Natural killer cell (primary cell): ENCODE measurements at regions not wholly inside any gene's neighbourhood (a gene's known extent, or its start where the extent isn't known, plus 50 kb on each side); places are given as distances from the start of the nearest gene placed in this dataset.

ENCODE experiments used
- ATAC-seq, 3 donors: fragments of 150-1000 bp in 2 of 3; fragments of 200-7000 bp in 1 of 3; cut with Tn5 transposase; 1 replicate in 1 of 3; 2 replicates in 2 of 3; pipeline ENCODE4 v1.10.0; 2021; ENCODE audit warnings: mild to moderate bottlenecking in 2 of 3, moderate library complexity in 2 of 3
- DNase-seq, 2 donors: peaks; one replicate each; pipeline versions ENCODE4 v3.0.0 to v3.0.0-alpha.2; 2013 to 2021; ENCODE audit warnings: mixed read lengths in 1 of 2
- H3K27ac ChIP-seq: one replicate; pipeline ENCODE4 v1.5.1; 2013; ENCODE audit warnings: mild to moderate bottlenecking, low read length
- H3K27me3 ChIP-seq: one replicate; pipeline ENCODE4 v1.6.1; 2013; ENCODE audit warnings: low read length; ENCODE audit not compliant: control insufficient read depth, insufficient read depth
- H3K36me3 ChIP-seq: one replicate; pipeline ENCODE4 v1.6.1; 2013; ENCODE audit warnings: low read length; ENCODE audit not compliant: control insufficient read depth, insufficient read depth
- H3K4me1 ChIP-seq: one replicate; pipeline ENCODE4 v1.6.1; 2013; ENCODE audit warnings: low read length; ENCODE audit not compliant: control insufficient read depth, insufficient read depth
- H3K4me3 ChIP-seq: one replicate; pipeline ENCODE4 v1.5.1; 2013; ENCODE audit warnings: low read length
- H3K9me3 ChIP-seq: one replicate; pipeline ENCODE4 v1.6.1; 2013; ENCODE audit warnings: low read length; ENCODE audit not compliant: control insufficient read depth, insufficient read depth
- H3K27ac Mint-ChIP-seq, 2 donors: one replicate each; pipeline ENCODE4 v1.8.0; 2022; ENCODE audit warnings: mild to moderate bottlenecking in 2 of 2, mixed read lengths in 2 of 2, moderate library complexity in 1 of 2
- H3K27me3 Mint-ChIP-seq, 2 donors: one replicate each; pipeline ENCODE4 v1.8.0; 2022; ENCODE audit warnings: low read depth in 2 of 2, mixed read lengths in 2 of 2
- H3K36me3 Mint-ChIP-seq: one replicate; pipeline ENCODE4 v1.8.0; 2022; ENCODE audit warnings: mixed read lengths
- H3K4me1 Mint-ChIP-seq, 2 donors: one replicate each; pipeline ENCODE4 v1.8.0; 2022; ENCODE audit warnings: mixed read lengths in 2 of 2
- H3K4me3 Mint-ChIP-seq: one replicate; pipeline ENCODE4 v1.8.0; 2022; ENCODE audit warnings: mild to moderate bottlenecking, moderate library complexity, mixed read lengths
- H3K9me3 Mint-ChIP-seq, 2 donors: one replicate each; pipeline ENCODE4 v1.8.0; 2022; ENCODE audit warnings: mixed read lengths in 2 of 2
- CTCF ChIP-seq: fragments of 200-600 bp; IDR thresholded peaks from one replicate; pipeline ENCODE4 v1.8.0; 2022; ENCODE audit warnings: antibody characterized with exemption
- WGBS: methylation state at CpG from one replicate; pipeline ENCODE4 v1.1.7; 2013; ENCODE audit warnings: missing lambda C conversion rate; ENCODE audit not compliant: insufficient coverage; 5-methylcytosine and 5-hydroxymethylcytosine counted together
- intact Hi-C: fragments of 100-400 bp; cut with micrococcal nuclease; formaldehyde crosslinking; loops from one replicate; pipeline ENCODE4 v1.14.2; 2022

GRCh38 chr3:17811646-17812045, 69.2 kb upstream of the TBC1D5 start:
- no peak overlapping the region for H3K4me3 ChIP-seq
- no peak for TF ChIP-seq CTCF
- ATAC-seq (no peak), DNase-seq (no peak)
- no peak overlapping the region for H3K27ac ChIP-seq
- no peaks in the 10 kb centered on the region for H3K36me3 Mint-ChIP-seq
- H3K4me1 Mint-ChIP-seq: peaks cover 0 to 2% of the 10 kb centered on the region in 2 donors
- H3K4me3 Mint-ChIP-seq: no peak overlapping the region
- intact Hi-C loops: no loop called here
- H3K36me3 ChIP-seq: no peaks in the 10 kb centered on the region
- no peaks in the 10 kb centered on the region for H3K9me3 Mint-ChIP-seq
- H3K9me3 ChIP-seq: no peaks in the 10 kb centered on the region
- no peaks in the 10 kb centered on the region for H3K4me1 ChIP-seq
- peaks cover 6% of the 10 kb centered on the region for H3K27me3 ChIP-seq
- H3K27ac Mint-ChIP-seq: no peak overlapping the region
- peaks cover 10 to 39% of the 10 kb centered on the region in 2 donors for H3K27me3 Mint-ChIP-seq

DNA sequence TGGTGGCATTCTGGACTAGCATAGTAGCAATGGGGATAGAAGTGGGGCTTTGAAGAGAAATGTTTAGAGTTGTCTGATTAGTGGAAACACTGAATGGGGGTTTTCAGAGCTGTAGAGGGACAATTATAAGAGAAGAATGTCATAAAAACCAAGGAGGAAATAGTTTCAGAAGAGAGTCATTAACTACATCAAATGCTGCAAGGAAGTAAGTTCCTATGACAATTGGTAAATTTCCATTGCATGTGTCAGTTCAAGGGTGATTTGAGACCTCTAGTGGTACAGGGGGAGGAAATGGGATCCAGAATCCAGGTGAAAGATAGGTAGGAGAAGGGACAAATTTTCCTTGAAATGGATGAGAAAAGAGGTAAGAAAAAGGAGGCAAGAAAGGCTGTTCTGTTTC, 68.3 kb upstream of the TBC1D5 start:
- Histone ChIP-seq H3K4me1 (no peaks in the 10 kb centered on the region), H3K36me3 (no peaks in the 10 kb centered on the region), H3K9me3 (no peaks in the 10 kb centered on the region), H3K27me3 (peaks cover 6% of the 10 kb centered on the region), H3K27ac (no peak overlapping the region), H3K4me3 (no peak overlapping the region)
- DNase-seq (no peak), ATAC-seq (no peak)
- Mint-ChIP-seq H3K9me3 (no peaks in the 10 kb centered on the region), H3K4me1 (peaks cover 0 to 7% of the 10 kb centered on the region in 2 donors), H3K4me3 (no peak overlapping the region), H3K27ac (no peak overlapping the region), H3K27me3 (peaks cover 12 to 43% of the 10 kb centered on the region in 2 donors), H3K36me3 (no peaks in the 10 kb centered on the region)
- no peak for TF ChIP-seq CTCF
- intact Hi-C loops: no loop called here

- H3K4me3 ChIP-seq: no peak overlapping the region
- H3K36me3 ChIP-seq: no peaks in the 10 kb centered on the region
- H3K9me3 ChIP-seq: no peaks in the 10 kb centered on the region
- TF ChIP-seq CTCF: no peak
- H3K4me1 Mint-ChIP-seq: peaks cover 0 to 7% of the 10 kb centered on the region in 2 donors
- H3K4me1 ChIP-seq: no peaks in the 10 kb centered on the region
- ATAC-seq (no peak), DNase-seq (no peak)
- peaks cover 12 to 43% of the 10 kb centered on the region in 2 donors for H3K27me3 Mint-ChIP-seq
- H3K27ac Mint-ChIP-seq: no peak overlapping the region
- no peak overlapping the region for H3K4me3 Mint-ChIP-seq
- no peak overlapping the region for H3K27ac ChIP-seq
- peaks cover 9% of the 10 kb centered on the region for H3K27me3 ChIP-seq
- no peaks in the 10 kb centered on the region for H3K9me3 Mint-ChIP-seq
- H3K36me3 Mint-ChIP-seq: no peaks in the 10 kb centered on the region
- intact Hi-C loops: no loop called here
Measured at GRCh38 chr3:17808994-17809393, 66.6 kb upstream of the TBC1D5 start.

- peaks cover 0 to 7% of the 10 kb centered on the region in 2 donors for H3K4me1 Mint-ChIP-seq
- H3K36me3 Mint-ChIP-seq: no peaks in the 10 kb centered on the region
- H3K4me3 Mint-ChIP-seq: no peak overlapping the region
- H3K36me3 ChIP-seq: no peaks in the 10 kb centered on the region
- TF ChIP-seq CTCF: no peak
- H3K27ac Mint-ChIP-seq: no peak overlapping the region
- no peaks in the 10 kb centered on the region for H3K9me3 Mint-ChIP-seq
- no peaks in the 10 kb centered on the region for H3K4me1 ChIP-seq
- ATAC-seq (no peak), DNase-seq (no peak)
- intact Hi-C loops: no loop called here
- no peak overlapping the region for H3K27ac ChIP-seq
- no peak overlapping the region for H3K4me3 ChIP-seq
- peaks cover 12 to 43% of the 10 kb centered on the region in 2 donors for H3K27me3 Mint-ChIP-seq
- 100% methylated on average over 1 of the region's 1 CpG for WGBS
- peaks cover 9% of the 10 kb centered on the region for H3K27me3 ChIP-seq
- no peaks in the 10 kb centered on the region for H3K9me3 ChIP-seq
Measured at GRCh38 chr3:17806876-17807275, 64.4 kb upstream of the TBC1D5 start.
